Colonic mucosa (tissue), 4 donors: ENCODE measurements at regions not wholly inside any gene's neighbourhood (a gene's known extent, or its start where the extent isn't known, plus 50 kb on each side); places are given as distances from the start of the nearest gene placed in this dataset.

Experiments
- DNase-seq: peaks from one replicate; pipeline ENCODE4 v3.0.0-alpha.2; 2020
- H3K27ac ChIP-seq: fragments of 200-600 bp; one replicate; pipeline ENCODE4 v1.8.0; 2021
- H3K27me3 ChIP-seq: fragments of 200-600 bp; one replicate; pipeline ENCODE4 v1.8.0; 2021
- H3K36me3 ChIP-seq: fragments of 200-600 bp; one replicate; pipeline ENCODE4 v1.8.0; 2021
- H3K4me1 ChIP-seq: fragments of 200-600 bp; one replicate; pipeline ENCODE4 v1.8.0; 2021; ENCODE audit warnings: mild to moderate bottlenecking
- H3K4me3 ChIP-seq: fragments of 200-600 bp; one replicate; pipeline ENCODE4 v1.8.0; 2021
- H3K9ac ChIP-seq, 2 donors: one replicate each; pipeline ENCODE4 v1.7.0; 2013; ENCODE audit warnings: control low read depth in 2 of 2, low read depth in 2 of 2, low read length in 2 of 2
- H3K9me3 ChIP-seq: fragments of 200-600 bp; one replicate; pipeline ENCODE4 v1.8.0; 2021
- CTCF ChIP-seq: fragments of 200-600 bp; IDR thresholded peaks from one replicate; pipeline ENCODE4 v1.8.0; 2022; ENCODE audit warnings: antibody characterized with exemption, mild to moderate bottlenecking
- intact Hi-C: fragments of 100-400 bp; cut with DNase I; formaldehyde crosslinking; loops from one replicate; pipeline ENCODE4 v1.14.1; 2022
- donor health status: healthy.
- donor health status: DM: no; HTN: no; CAD: no.
- donor health status: DM: no; HTN: no; CAD: no.

GRCh38 chr7:51635775-51636174 lies 319.2 kb upstream of the COBL start:
- no peak overlapping the region for H3K9ac ChIP-seq
- H3K4me3 ChIP-seq: no peak overlapping the region
- DNase-seq: no peak
- no peaks in the 10 kb centered on the region for H3K4me1 ChIP-seq
- intact Hi-C loops: no loop called here
- no peak for TF ChIP-seq CTCF
- no peaks in the 10 kb centered on the region for H3K9me3 ChIP-seq
- H3K36me3 ChIP-seq: no peaks in the 10 kb centered on the region
- no peaks in the 10 kb centered on the region for H3K27me3 ChIP-seq
- no peak overlapping the region for H3K27ac ChIP-seq

GRCh38 chr7:51634538-51634937 lies 317.9 kb upstream of the COBL start:
- no peak for DNase-seq
- intact Hi-C loops: no loop called here
- no peak for TF ChIP-seq CTCF
- H3K9ac ChIP-seq: no peak overlapping the region
- H3K9me3 ChIP-seq: no peaks in the 10 kb centered on the region
- no peaks in the 10 kb centered on the region for H3K27me3 ChIP-seq
- no peak overlapping the region for H3K4me3 ChIP-seq
- H3K36me3 ChIP-seq: no peaks in the 10 kb centered on the region
- H3K4me1 ChIP-seq: no peaks in the 10 kb centered on the region
- H3K27ac ChIP-seq: no peak overlapping the region

DNA sequence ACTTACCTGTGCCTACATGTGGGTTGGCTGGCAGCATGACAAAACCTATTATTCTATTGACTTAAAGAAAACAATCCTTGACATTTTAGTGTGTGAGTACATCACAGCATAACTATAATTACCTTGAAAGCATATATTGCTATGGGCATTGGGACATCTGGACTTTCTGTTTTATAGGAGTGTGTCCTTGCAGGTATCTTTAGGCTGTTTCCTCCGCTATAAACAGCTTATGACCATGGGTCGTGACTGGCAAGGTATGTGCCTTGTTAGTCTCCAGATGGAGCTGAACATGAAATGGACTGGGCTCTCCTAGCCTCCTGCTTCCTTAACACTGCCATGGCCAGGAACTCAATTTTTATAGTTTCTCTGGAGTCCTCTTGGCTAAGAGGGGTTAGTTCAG lies 317.4 kb upstream of the COBL start:
- Histone ChIP-seq H3K9ac (no peak overlapping the region), H3K27ac (no peak overlapping the region), H3K36me3 (no peaks in the 10 kb centered on the region), H3K9me3 (no peaks in the 10 kb centered on the region), H3K4me1 (no peaks in the 10 kb centered on the region), H3K4me3 (no peak overlapping the region), H3K27me3 (no peaks in the 10 kb centered on the region)
- intact Hi-C loops: no loop called here
- no peak for TF ChIP-seq CTCF
- DNase-seq: no peak

DNA sequence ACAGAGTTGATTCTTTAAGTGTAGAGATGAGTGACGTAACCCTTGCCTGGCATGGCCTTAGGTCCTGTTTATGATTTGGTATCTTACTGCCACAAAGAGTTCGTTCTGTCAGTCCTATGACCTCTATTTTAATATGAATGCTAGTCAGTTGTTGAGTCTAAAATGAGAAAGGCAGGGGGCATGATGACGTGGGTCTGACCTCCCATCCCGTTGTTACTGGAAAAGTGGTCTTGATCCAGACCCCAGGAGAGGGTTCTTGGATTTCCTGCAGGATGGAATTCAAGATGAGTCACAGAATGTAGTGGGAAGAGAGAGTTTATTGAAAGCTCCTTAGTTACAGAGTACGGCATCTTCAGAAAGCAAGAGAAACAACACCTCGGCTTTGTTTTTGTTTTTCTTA lies 317.0 kb upstream of the COBL start:
- Histone ChIP-seq H3K9me3 (no peaks in the 10 kb centered on the region), H3K9ac (no peak overlapping the region), H3K4me1 (no peaks in the 10 kb centered on the region), H3K4me3 (no peak overlapping the region), H3K27ac (no peak overlapping the region), H3K36me3 (no peaks in the 10 kb centered on the region), H3K27me3 (no peaks in the 10 kb centered on the region)
- DNase-seq: no peak
- intact Hi-C loops: no loop called here
- TF ChIP-seq CTCF: no peak

DNA sequence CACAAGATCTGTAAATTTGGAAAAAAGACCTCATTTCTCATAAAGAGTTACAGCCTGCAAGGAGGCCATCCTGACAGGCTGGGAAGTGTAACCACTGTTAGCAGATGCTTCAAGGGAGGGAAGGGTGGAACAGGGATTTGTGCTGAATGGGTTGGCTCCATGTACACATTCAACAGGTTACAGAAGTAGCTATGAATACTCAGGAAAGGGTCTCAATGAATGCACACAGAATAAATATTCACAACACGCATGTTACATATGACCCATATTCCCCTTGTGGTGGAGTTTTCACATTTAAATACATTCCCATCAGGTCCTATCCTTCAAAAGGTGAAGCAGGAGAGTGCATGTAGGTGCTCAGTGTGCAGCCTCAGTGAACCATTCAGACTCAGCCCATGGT lies 316.4 kb upstream of the COBL start:
- H3K27me3 ChIP-seq: no peaks in the 10 kb centered on the region
- no peak overlapping the region for H3K9ac ChIP-seq
- H3K4me1 ChIP-seq: no peaks in the 10 kb centered on the region
- H3K4me3 ChIP-seq: no peak overlapping the region
- no peaks in the 10 kb centered on the region for H3K9me3 ChIP-seq
- no peak for TF ChIP-seq CTCF
- intact Hi-C loops: no loop called here
- DNase-seq: no peak
- no peaks in the 10 kb centered on the region for H3K36me3 ChIP-seq
- no peak overlapping the region for H3K27ac ChIP-seq

DNA sequence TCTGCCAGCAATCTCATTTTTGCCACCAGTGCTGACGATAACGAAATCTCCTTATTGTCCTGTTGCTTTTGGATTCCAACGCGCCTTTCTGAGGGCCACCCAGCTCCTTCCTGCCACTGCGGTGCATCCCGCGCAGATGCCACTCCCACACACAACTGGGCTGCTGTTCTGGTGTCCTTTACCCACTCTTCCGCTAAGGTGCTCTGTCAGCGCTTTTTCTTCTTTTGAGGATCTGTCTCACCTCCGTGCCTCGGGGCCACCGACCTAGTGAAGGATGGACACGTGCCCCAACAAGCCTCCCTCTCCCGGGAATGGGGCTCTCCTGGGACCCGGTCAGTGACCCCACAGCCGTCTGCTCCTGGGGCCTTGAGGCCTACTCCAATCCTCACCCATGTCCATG lies 314.3 kb upstream of the COBL start:
- TF ChIP-seq CTCF: no peak
- H3K4me3 ChIP-seq: no peak overlapping the region
- H3K9ac ChIP-seq: no peak overlapping the region
- intact Hi-C loops: no loop called here
- no peaks in the 10 kb centered on the region for H3K4me1 ChIP-seq
- H3K27me3 ChIP-seq: no peaks in the 10 kb centered on the region
- DNase-seq: no peak
- H3K9me3 ChIP-seq: no peaks in the 10 kb centered on the region
- no peaks in the 10 kb centered on the region for H3K36me3 ChIP-seq
- no peak overlapping the region for H3K27ac ChIP-seq
